ENCODE measurements at regions not wholly inside any gene's neighbourhood (a gene's known extent, or its start where the extent isn't known, plus 50 kb on each side); places are given as distances from the start of the nearest gene placed in this dataset.

DNA sequence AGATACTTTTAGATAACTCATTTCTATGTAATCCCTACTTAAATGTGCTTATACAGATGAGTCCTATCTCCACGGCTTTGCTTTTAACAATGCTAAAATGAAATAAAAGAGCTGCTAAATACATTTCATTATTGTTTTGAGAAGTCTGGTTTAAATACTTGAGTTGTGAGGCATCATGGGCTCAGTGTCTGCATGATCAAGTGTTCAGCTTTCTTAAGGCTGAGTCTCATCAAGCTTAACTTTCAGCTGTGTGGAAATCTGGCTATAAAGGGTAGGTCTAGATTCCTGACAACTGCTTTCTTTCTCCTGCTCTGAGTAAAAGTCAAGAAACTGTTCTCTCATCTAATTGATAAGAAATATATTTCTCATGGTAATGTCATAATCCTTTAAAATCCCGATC, 235.4 kb downstream of the FSCB start:
- TF ChIP-seq, protein P1, sequence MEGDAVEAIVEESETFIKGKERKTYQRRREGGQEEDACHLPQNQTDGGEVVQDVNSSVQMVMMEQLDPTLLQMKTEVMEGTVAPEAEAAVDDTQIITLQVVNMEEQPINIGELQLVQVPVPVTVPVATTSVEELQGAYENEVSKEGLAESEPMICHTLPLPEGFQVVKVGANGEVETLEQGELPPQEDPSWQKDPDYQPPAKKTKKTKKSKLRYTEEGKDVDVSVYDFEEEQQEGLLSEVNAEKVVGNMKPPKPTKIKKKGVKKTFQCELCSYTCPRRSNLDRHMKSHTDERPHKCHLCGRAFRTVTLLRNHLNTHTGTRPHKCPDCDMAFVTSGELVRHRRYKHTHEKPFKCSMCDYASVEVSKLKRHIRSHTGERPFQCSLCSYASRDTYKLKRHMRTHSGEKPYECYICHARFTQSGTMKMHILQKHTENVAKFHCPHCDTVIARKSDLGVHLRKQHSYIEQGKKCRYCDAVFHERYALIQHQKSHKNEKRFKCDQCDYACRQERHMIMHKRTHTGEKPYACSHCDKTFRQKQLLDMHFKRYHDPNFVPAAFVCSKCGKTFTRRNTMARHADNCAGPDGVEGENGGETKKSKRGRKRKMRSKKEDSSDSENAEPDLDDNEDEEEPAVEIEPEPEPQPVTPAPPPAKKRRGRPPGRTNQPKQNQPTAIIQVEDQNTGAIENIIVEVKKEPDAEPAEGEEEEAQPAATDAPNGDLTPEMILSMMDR (IDR thresholded peaks at IDR 0.05) = no peak
- TF ChIP-seq TAF1 (IDR thresholded peaks at IDR 0.05; ENCODE audit: borderline replicate concordance, low read depth, low read length) (no peak), ELF1 (IDR thresholded peaks at IDR 0.05) (no peak), EP300 (IDR thresholded peaks at IDR 0.05; ENCODE audit: borderline replicate concordance in 1 of 2, low read depth in 1 of 2, low read length in 1 of 2) (no peak)

All from SK-N-SH (cell line).